Tibial nerve (tissue), 3 donors: ENCODE measurements at regions not wholly inside any gene's neighbourhood (a gene's known extent, or its start where the extent isn't known, plus 50 kb on each side); places are given as distances from the start of the nearest gene placed in this dataset.

Source experiments
- CTCF ChIP-seq, 5 experiments: fragments of 200-600 bp in 3 of 5; fragments of 450-650 bp in 2 of 5; sonication (generic) in 3 of 5; IDR thresholded peaks; one replicate each; pipeline ENCODE4 v1.5.1; 2016 to 2019; ENCODE audit warnings: antibody characterized with exemption in 5 of 5, mild to moderate bottlenecking in 3 of 5, moderate library complexity in 2 of 5
- POLR2A ChIP-seq, 2 donors: fragments of 450-650 bp; IDR thresholded peaks; one replicate each; pipeline ENCODE4 v1.6.1; 2017; ENCODE audit warnings: antibody characterized with exemption in 2 of 2, mild to moderate bottlenecking in 2 of 2, moderate library complexity in 2 of 2

- TF ChIP-seq CTCF (IDR thresholded peaks at IDR 0.05), result no peak
- TF ChIP-seq POLR2A (IDR thresholded peaks at IDR 0.05), result no peak
These were observed 66.5 kb upstream of the TBL1XR1 start for GRCh38 chr3:177263615-177264368.
